ENCODE measurements at regions not wholly inside any gene's neighbourhood (a gene's known extent, or its start where the extent isn't known, plus 50 kb on each side); places are given as distances from the start of the nearest gene placed in this dataset.

DNA sequence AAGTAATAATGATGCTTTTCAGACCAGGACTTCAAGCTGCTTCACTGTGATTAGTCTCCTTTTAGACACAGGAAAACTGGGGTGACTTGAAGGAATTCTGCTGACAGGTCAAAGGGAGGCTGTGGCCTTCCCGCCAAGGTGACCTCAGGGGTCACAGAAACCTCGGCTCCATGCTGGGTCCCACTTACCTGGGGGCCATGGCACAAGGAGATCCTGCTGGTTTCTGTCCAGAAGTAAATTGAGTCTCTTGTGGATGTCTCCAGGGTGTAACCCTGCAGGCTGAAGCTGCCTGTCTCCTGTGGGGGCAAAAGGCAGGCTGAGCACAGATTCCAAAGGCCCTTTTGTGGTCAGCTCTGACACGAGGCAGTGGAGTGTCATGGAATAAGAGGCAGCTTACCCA lies 138.7 kb upstream of the MED13L start (continued):
- TF ChIP-seq ZNF850 (CRISPR knock-in tag; conservative IDR thresholded peaks at IDR 0.05), result no peak
- TF ChIP-seq, protein P1, sequence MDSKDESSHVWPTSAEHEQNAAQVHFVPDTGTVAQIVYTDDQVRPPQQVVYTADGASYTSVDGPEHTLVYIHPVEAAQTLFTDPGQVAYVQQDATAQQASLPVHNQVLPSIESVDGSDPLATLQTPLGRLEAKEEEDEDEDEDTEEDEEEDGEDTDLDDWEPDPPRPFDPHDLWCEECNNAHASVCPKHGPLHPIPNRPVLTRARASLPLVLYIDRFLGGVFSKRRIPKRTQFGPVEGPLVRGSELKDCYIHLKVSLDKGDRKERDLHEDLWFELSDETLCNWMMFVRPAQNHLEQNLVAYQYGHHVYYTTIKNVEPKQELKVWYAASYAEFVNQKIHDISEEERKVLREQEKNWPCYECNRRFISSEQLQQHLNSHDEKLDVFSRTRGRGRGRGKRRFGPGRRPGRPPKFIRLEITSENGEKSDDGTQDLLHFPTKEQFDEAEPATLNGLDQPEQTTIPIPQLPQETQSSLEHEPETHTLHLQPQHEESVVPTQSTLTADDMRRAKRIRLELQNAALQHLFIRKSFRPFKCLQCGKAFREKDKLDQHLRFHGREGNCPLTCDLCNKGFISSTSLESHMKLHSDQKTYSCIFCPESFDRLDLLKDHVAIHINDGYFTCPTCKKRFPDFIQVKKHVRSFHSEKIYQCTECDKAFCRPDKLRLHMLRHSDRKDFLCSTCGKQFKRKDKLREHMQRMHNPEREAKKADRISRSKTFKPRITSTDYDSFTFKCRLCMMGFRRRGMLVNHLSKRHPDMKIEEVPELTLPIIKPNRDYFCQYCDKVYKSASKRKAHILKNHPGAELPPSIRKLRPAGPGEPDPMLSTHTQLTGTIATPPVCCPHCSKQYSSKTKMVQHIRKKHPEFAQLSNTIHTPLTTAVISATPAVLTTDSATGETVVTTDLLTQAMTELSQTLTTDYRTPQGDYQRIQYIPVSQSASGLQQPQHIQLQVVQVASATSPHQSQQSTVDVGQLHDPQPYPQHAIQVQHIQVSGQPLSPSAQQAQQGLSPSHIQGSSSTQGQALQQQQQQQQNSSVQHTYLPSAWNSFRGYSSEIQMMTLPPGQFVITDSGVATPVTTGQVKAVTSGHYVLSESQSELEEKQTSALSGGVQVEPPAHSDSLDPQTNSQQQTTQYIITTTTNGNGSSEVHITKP (CRISPR knock-in tag; IDR thresholded peaks at IDR 0.05; ENCODE audit: low read depth), result no peak

DNA sequence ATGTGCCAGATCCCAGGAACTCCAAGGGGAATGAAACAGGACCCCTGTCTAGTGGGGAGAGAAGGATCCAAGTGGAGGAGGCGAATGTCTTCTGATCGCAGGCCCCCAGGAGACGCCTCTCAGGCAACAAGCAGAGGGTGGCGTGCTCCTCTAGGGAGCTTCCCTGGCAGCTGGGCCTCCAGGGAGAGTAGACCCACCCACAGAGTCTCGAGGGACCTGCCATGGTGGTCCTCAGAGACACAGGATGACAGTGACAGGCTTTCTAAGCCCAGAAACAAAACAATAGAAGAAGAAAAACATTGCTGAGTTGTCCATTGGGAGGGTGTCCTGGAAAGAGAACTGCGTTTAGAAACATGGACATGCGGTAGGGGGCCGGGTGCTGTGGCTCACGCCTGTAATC lies 140.6 kb upstream of the MAP1LC3B2 start:
- Histone ChIP-seq H3K27ac (ENCODE audit: extremely low read length, insufficient read depth, low read length) (no peak overlapping the region), H3K79me2 (ENCODE audit: insufficient read depth, low read length) (no peaks in the 10 kb centered on the region), H3K9me3 (ENCODE audit: low read length) (no peaks in the 10 kb centered on the region), H3K27me3 (ENCODE audit: control insufficient read depth in 1 of 2, insufficient read depth in 2 of 2, low read length in 2 of 2) (no peaks in the 10 kb centered on the region; a peak in 1 of 5 replicates), H4K20me1 (ENCODE audit: insufficient read depth, low read length) (no peaks in the 10 kb centered on the region), H3K4me3 (replicated peaks in 1 of 3; ENCODE audit: insufficient read depth in 1 of 3, low read depth in 2 of 3, low read length in 3 of 3) (no peak overlapping the region), H3K4me2 (ENCODE audit: low read depth, low read length) (no peak overlapping the region), H2AFZ (ENCODE audit: low read length) (no peak overlapping the region), H3K9ac (ENCODE audit: insufficient read depth, low read depth, low read length) (no peak overlapping the region), H3K36me3 (replicated peaks in 1 of 2; ENCODE audit: control insufficient read depth in 1 of 2, insufficient read depth in 2 of 2, low read length in 2 of 2) (no peaks in the 10 kb centered on the region), H3K4me1 (ENCODE audit: insufficient read depth, low read length) (no peaks in the 10 kb centered on the region)
- ChIA-PET CTCF (ENCODE audit: low intra/inter-chr PET ratio, low total read pairs) (no interaction called here), POLR2A (no interaction called here)
- BruUV-seq (replicated peaks), result no TSS peak
- intact Hi-C loops (cut with micrococcal nuclease; ENCODE audit: unreplicated experiment) (no loop called here), in situ Hi-C loops (cut with HindIII; ENCODE audit: extremely low pct_ligation_motif_present, low pct_unique_long_range_greater_than_20kb) (no loop called here)
- FAIRE-seq (no peak), ATAC-seq (no peak), DNase-seq (ENCODE audit: low spot score) (no peak)
- WGBS (ENCODE audit: low lambda C conversion rate), result 67% methylated on average over 9 of the region's 9 CpGs
- TF ChIP-seq, protein P2, sequence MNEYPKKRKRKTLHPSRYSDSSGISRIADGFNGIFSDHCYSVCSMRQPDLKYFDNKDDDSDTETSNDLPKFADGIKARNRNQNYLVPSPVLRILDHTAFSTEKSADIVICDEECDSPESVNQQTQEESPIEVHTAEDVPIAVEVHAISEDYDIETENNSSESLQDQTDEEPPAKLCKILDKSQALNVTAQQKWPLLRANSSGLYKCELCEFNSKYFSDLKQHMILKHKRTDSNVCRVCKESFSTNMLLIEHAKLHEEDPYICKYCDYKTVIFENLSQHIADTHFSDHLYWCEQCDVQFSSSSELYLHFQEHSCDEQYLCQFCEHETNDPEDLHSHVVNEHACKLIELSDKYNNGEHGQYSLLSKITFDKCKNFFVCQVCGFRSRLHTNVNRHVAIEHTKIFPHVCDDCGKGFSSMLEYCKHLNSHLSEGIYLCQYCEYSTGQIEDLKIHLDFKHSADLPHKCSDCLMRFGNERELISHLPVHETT (CRISPR knock-in tag; conservative IDR thresholded peaks at IDR 0.05), result no peak
- TF ChIP-seq GTF2F1 (IDR thresholded peaks at IDR 0.05; ENCODE audit: low read length) (no peak), ZSCAN29 (CRISPR knock-in tag; conservative IDR thresholded peaks at IDR 0.05) (no peak), SRSF1 (optimal IDR thresholded peaks at IDR 0.05; ENCODE audit: low read depth, low read length) (no peak), HOXA3 (CRISPR knock-in tag; IDR thresholded peaks at IDR 0.05) (no peak), REPIN1 (CRISPR knock-in tag; IDR thresholded peaks at IDR 0.05; ENCODE audit: borderline replicate concordance, low read depth) (no peak), ZNF569 (CRISPR knock-in tag; IDR thresholded peaks at IDR 0.05; ENCODE audit: borderline replicate concordance) (no peak), ZNF263 (CRISPR knock-in tag; IDR thresholded peaks at IDR 0.05) (no peak), ZNF660 (CRISPR knock-in tag; IDR thresholded peaks at IDR 0.05; ENCODE audit: borderline replicate concordance, low read depth) (no peak), KMT2B (CRISPR knock-in tag; IDR thresholded peaks at IDR 0.05) (no peak)
- TF ChIP-seq, protein P3, sequence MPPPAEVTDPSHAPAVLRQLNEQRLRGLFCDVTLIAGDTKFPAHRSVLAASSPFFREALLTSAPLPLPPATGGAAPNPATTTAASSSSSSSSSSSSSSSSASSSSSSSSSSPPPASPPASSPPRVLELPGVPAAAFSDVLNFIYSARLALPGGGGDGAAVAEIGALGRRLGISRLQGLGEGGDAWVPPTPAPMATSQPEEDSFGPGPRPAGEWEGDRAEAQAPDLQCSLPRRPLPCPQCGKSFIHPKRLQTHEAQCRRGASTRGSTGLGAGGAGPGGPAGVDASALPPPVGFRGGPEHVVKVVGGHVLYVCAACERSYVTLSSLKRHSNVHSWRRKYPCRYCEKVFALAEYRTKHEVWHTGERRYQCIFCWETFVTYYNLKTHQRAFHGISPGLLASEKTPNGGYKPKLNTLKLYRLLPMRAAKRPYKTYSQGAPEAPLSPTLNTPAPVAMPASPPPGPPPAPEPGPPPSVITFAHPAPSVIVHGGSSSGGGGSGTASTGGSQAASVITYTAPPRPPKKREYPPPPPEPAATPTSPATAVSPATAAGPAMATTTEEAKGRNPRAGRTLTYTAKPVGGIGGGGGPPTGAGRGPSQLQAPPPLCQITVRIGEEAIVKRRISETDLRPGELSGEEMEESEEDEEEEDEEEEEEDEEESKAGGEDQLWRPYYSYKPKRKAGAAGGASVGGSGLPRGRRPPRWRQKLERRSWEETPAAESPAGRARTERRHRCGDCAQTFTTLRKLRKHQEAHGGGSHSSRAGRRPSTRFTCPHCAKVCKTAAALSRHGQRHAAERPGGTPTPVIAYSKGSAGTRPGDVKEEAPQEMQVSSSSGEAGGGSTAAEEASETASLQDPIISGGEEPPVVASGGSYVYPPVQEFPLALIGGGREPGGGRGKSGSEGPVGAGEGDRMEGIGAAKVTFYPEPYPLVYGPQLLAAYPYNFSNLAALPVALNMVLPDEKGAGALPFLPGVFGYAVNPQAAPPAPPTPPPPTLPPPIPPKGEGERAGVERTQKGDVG (CRISPR knock-in tag; IDR thresholded peaks at IDR 0.05; ENCODE audit: borderline replicate concordance), result no peak
- TF ChIP-seq, protein P4, sequence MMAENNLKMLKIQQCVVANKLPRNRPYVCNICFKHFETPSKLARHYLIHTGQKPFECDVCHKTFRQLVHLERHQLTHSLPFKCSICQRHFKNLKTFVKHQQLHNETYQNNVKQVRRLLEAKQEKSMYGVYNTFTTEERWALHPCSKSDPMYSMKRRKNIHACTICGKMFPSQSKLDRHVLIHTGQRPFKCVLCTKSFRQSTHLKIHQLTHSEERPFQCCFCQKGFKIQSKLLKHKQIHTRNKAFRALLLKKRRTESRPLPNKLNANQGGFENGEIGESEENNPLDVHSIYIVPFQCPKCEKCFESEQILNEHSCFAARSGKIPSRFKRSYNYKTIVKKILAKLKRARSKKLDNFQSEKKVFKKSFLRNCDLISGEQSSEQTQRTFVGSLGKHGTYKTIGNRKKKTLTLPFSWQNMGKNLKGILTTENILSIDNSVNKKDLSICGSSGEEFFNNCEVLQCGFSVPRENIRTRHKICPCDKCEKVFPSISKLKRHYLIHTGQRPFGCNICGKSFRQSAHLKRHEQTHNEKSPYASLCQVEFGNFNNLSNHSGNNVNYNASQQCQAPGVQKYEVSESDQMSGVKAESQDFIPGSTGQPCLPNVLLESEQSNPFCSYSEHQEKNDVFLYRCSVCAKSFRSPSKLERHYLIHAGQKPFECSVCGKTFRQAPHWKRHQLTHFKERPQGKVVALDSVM (CRISPR knock-in tag; IDR thresholded peaks at IDR 0.05), result no peak
